ENCODE measurements at regions not wholly inside any gene's neighbourhood (a gene's known extent, or its start where the extent isn't known, plus 50 kb on each side); places are given as distances from the start of the nearest gene placed in this dataset.

GRCh38 chr2:200089756-200090109, 134.4 kb downstream of the MAIP1 start:
- no peak overlapping the region for H3K27ac ChIP-seq (ENCODE audit: low read depth, low read length, poor library complexity, severe bottlenecking)
- BruUV-seq (replicated peaks): no TSS peak
- intact Hi-C loops (cut with micrococcal nuclease; ENCODE audit: unreplicated experiment): no loop called here
- H3K4me3 ChIP-seq (ENCODE audit: low read depth, low read length, poor library complexity, severe bottlenecking): no peak overlapping the region
- TF ChIP-seq CTCF (conservative IDR thresholded peaks at IDR 0.05; ENCODE audit: low read depth, low read length) (no peak), EZH2 (IDR thresholded peaks at IDR 0.05; ENCODE audit: borderline replicate concordance, low read depth, low read length, poor library complexity, severe bottlenecking) (no peak)
- no peak for DNase-seq (ENCODE audit: low spot score)
- no peaks in the 10 kb centered on the region for H3K27me3 ChIP-seq (replicated peaks; ENCODE audit: insufficient read depth, low read depth, low read length, poor library complexity)
- ChIA-PET POLR2A (ENCODE audit: low non-redundant PET) (no interaction called here), CTCF (no interaction called here)
- no peaks in the 10 kb centered on the region for H3K9me3 ChIP-seq (ENCODE audit: low read depth, low read length, poor library complexity, severe bottlenecking)
- no peaks in the 10 kb centered on the region for H3K36me3 ChIP-seq (ENCODE audit: insufficient read depth, low read length, poor library complexity, severe bottlenecking)
- no peaks in the 10 kb centered on the region for H3K4me1 ChIP-seq (ENCODE audit: insufficient read depth, low read length, poor library complexity, severe bottlenecking)

GRCh38 chr2:200090683-200091082, 135.3 kb downstream of the MAIP1 start:
- intact Hi-C loops (cut with micrococcal nuclease; ENCODE audit: unreplicated experiment): no loop called here
- no peaks in the 10 kb centered on the region for H3K4me1 ChIP-seq (ENCODE audit: insufficient read depth, low read length, poor library complexity, severe bottlenecking)
- CTCF ChIA-PET: no interaction called here
- POLR2A ChIA-PET (ENCODE audit: low non-redundant PET): no interaction called here
- no peak overlapping the region for H3K4me3 ChIP-seq (ENCODE audit: low read depth, low read length, poor library complexity, severe bottlenecking)
- H3K27me3 ChIP-seq (replicated peaks; ENCODE audit: insufficient read depth, low read depth, low read length, poor library complexity): no peaks in the 10 kb centered on the region
- no TSS peak for BruUV-seq (replicated peaks)
- no peak for DNase-seq (ENCODE audit: low spot score)
- H3K9me3 ChIP-seq (ENCODE audit: low read depth, low read length, poor library complexity, severe bottlenecking): no peaks in the 10 kb centered on the region
- TF ChIP-seq EZH2 (IDR thresholded peaks at IDR 0.05; ENCODE audit: borderline replicate concordance, low read depth, low read length, poor library complexity, severe bottlenecking) (no peak), CTCF (conservative IDR thresholded peaks at IDR 0.05; ENCODE audit: low read depth, low read length) (no peak)
- H3K36me3 ChIP-seq (ENCODE audit: insufficient read depth, low read length, poor library complexity, severe bottlenecking): no peaks in the 10 kb centered on the region
- no peak overlapping the region for H3K27ac ChIP-seq (ENCODE audit: low read depth, low read length, poor library complexity, severe bottlenecking)

GRCh38 chr2:200091126-200091525, 135.7 kb downstream of the MAIP1 start:
- POLR2A ChIA-PET (ENCODE audit: low non-redundant PET): no interaction called here
- DNase-seq (ENCODE audit: low spot score): no peak

More at GRCh38 chr2:200091126-200091525, 135.7 kb downstream of the MAIP1 start:
- Histone ChIP-seq H3K4me3 (ENCODE audit: low read depth, low read length, poor library complexity, severe bottlenecking) (no peak overlapping the region), H3K36me3 (ENCODE audit: insufficient read depth, low read length, poor library complexity, severe bottlenecking) (no peaks in the 10 kb centered on the region), H3K27me3 (replicated peaks; ENCODE audit: insufficient read depth, low read depth, low read length, poor library complexity) (no peaks in the 10 kb centered on the region), H3K9me3 (ENCODE audit: low read depth, low read length, poor library complexity, severe bottlenecking) (no peaks in the 10 kb centered on the region), H3K27ac (ENCODE audit: low read depth, low read length, poor library complexity, severe bottlenecking) (no peak overlapping the region), H3K4me1 (ENCODE audit: insufficient read depth, low read length, poor library complexity, severe bottlenecking) (no peaks in the 10 kb centered on the region)
- intact Hi-C loops (cut with micrococcal nuclease; ENCODE audit: unreplicated experiment): no loop called here
- TF ChIP-seq CTCF (conservative IDR thresholded peaks at IDR 0.05; ENCODE audit: low read depth, low read length): no peak
- no TSS peak for BruUV-seq (replicated peaks)
- CTCF ChIA-PET: no interaction called here

All from A673 (cell line).